Endodermal cell (in vitro differentiated cells): ENCODE measurements at regions not wholly inside any gene's neighbourhood (a gene's known extent, or its start where the extent isn't known, plus 50 kb on each side); places are given as distances from the start of the nearest gene placed in this dataset.
A peak's percentile ranks its signal among the peaks of the same experiment; 100 is the strongest.

Source experiments
- DNase-seq: peaks from one replicate; pipeline ENCODE4 v3.0.0-alpha.2; 2017
- H3K27ac ChIP-seq: 2 replicates; pipeline ENCODE4 v1.5.1; 2013; ENCODE audit warnings: mild to moderate bottlenecking, low read depth, low read length, moderate library complexity
- H3K27me3 ChIP-seq: 2 replicates; pipeline ENCODE4 v1.6.1; 2013; ENCODE audit warnings: mild to moderate bottlenecking, low read length, moderate library complexity; ENCODE audit not compliant: insufficient read depth, control insufficient read depth, poor library complexity, severe bottlenecking
- H3K36me3 ChIP-seq: 2 replicates; pipeline ENCODE4 v1.7.0; 2013; ENCODE audit warnings: mild to moderate bottlenecking, low read length, moderate library complexity; ENCODE audit not compliant: control insufficient read depth, insufficient read depth
- H3K4me1 ChIP-seq: one replicate; pipeline ENCODE4 v1.7.0; 2013; ENCODE audit warnings: low read length; ENCODE audit not compliant: control insufficient read depth, insufficient read depth
- H3K4me3 ChIP-seq: 2 replicates; pipeline ENCODE4 v1.5.1; 2013; ENCODE audit warnings: mild to moderate bottlenecking, low read length, moderate library complexity
- H3K9ac ChIP-seq: 2 replicates; pipeline ENCODE4 v1.6.1; 2013; ENCODE audit warnings: mild to moderate bottlenecking, low read length, moderate library complexity; ENCODE audit not compliant: poor library complexity, severe bottlenecking; ENCODE audit errors: extremely low read depth
- H3K9me3 ChIP-seq: 2 replicates; pipeline ENCODE4 v1.6.1; 2013; ENCODE audit warnings: mild to moderate bottlenecking, low read length, moderate library complexity; ENCODE audit not compliant: control insufficient read depth
- H3K27ac Mint-ChIP-seq: 2 replicates; pipeline ENCODE4 v1.8.0; 2020; ENCODE audit warnings: mixed read lengths
- H3K27me3 Mint-ChIP-seq: 2 replicates; pipeline ENCODE4 v1.8.0; 2021; ENCODE audit warnings: mild to moderate bottlenecking, mixed read lengths; ENCODE audit not compliant: insufficient read depth
- H3K36me3 Mint-ChIP-seq: 2 replicates; pipeline ENCODE4 v1.8.0; 2020; ENCODE audit warnings: low read depth, mixed read lengths
- H3K4me1 Mint-ChIP-seq: 2 replicates; pipeline ENCODE4 v1.8.0; 2020; ENCODE audit warnings: mixed read lengths
- H3K4me3 Mint-ChIP-seq: 2 replicates; pipeline ENCODE4 v1.8.0; 2020; ENCODE audit warnings: mild to moderate bottlenecking, moderate library complexity, mixed read lengths
- H3K9me3 Mint-ChIP-seq: 2 replicates; pipeline ENCODE4 v1.8.0; 2020; ENCODE audit warnings: mild to moderate bottlenecking, mixed read lengths
- CTCF ChIP-seq: fragments of 200-600 bp; sonication (generic); conservative IDR thresholded peaks from 2 replicates; pipeline ENCODE4 v1.5.0; 2021; ENCODE audit warnings: antibody characterized with exemption, mild to moderate bottlenecking
- WGBS, 2 experiments: methylation state at CpG; one replicate each; pipeline versions ENCODE4 v1.1.5 to v1.1.7; 2013; ENCODE audit warnings: missing lambda C conversion rate in 2 of 2, mixed read lengths in 1 of 2; ENCODE audit not compliant: insufficient coverage in 1 of 2, insufficient read length in 1 of 2; 5-methylcytosine and 5-hydroxymethylcytosine counted together

- H3K27me3 Mint-ChIP-seq = no peaks in the 10 kb centered on the region
- H3K36me3 Mint-ChIP-seq = peaks cover 2% of the 10 kb centered on the region
- H3K4me1 ChIP-seq = no peaks in the 10 kb centered on the region
- 94 to 96% methylated on average over 4 to 8 of the region's 8 CpGs for WGBS, 2 experiments
- H3K27ac ChIP-seq = no peak overlapping the region
- H3K27me3 ChIP-seq = no peaks in the 10 kb centered on the region
- no peak overlapping the region for H3K4me3 Mint-ChIP-seq
- peak overlapping the region; percentile 12 for H3K4me3 ChIP-seq
- H3K9ac ChIP-seq = no peak overlapping the region
- H3K9me3 Mint-ChIP-seq = peaks cover 48% of the 10 kb centered on the region
- peaks cover 10% of the 10 kb centered on the region for H3K4me1 Mint-ChIP-seq
- DNase-seq = no peak
- no peak for TF ChIP-seq CTCF
- peaks cover 80% of the 10 kb centered on the region for H3K9me3 ChIP-seq
- no peaks in the 10 kb centered on the region for H3K36me3 ChIP-seq
- H3K27ac Mint-ChIP-seq = no peak overlapping the region
Measured at GRCh38 chr22:47698906-47699305, 936.5 kb downstream of the TBC1D22A start.

DNA sequence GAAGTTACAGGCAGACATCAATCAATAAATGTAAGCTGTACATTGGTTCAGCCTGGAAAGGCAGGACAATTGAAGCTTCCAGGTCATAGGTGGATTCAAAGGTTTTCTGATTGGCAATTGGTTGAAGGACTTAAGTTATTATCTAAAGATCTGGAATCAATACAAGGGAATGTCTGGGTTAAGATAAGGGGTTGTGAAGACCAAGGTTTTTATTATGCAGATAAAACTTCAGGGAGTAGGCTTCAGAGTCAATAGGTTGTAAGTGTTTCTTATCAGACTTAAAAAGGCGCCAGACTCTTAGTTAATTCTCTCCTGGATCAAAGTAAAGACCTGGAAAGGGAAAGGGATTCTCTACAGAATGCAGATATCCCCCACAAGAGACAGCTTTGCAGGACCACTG is 935.4 kb downstream of the TBC1D22A start:
- H3K4me1 ChIP-seq = no peaks in the 10 kb centered on the region
- no peak overlapping the region for H3K9ac ChIP-seq
- H3K4me1 Mint-ChIP-seq = peaks cover 10% of the 10 kb centered on the region
- H3K27me3 Mint-ChIP-seq = peaks cover 3% of the 10 kb centered on the region
- 58% methylated on average over 1 of the region's 1 CpG; no CpG with 5 or more reads in 1 of the 2 experiments for WGBS, 2 experiments
- H3K36me3 Mint-ChIP-seq = peaks cover 2% of the 10 kb centered on the region
- no peak overlapping the region for H3K27ac ChIP-seq
- H3K36me3 ChIP-seq = no peaks in the 10 kb centered on the region
- TF ChIP-seq CTCF = no peak
- H3K9me3 Mint-ChIP-seq = peaks cover 46% of the 10 kb centered on the region
- H3K4me3 Mint-ChIP-seq = no peak overlapping the region
- DNase-seq = no peak
- no peak overlapping the region for H3K4me3 ChIP-seq
- peaks cover 82% of the 10 kb centered on the region for H3K9me3 ChIP-seq
- no peaks in the 10 kb centered on the region for H3K27me3 ChIP-seq
- peak overlapping the region; percentile 61 for H3K27ac Mint-ChIP-seq

GRCh38 chr22:47696776-47697175 is 934.3 kb downstream of the TBC1D22A start:
- WGBS, 2 experiments = 100% methylated on average over 2 of the region's 3 CpGs; no CpG with 5 or more reads in 1 of the 2 experiments
- Mint-ChIP-seq H3K4me1 (peaks cover 10% of the 10 kb centered on the region), H3K9me3 (peaks cover 45% of the 10 kb centered on the region)

More at GRCh38 chr22:47696776-47697175, 934.3 kb downstream of the TBC1D22A start:
- Mint-ChIP-seq H3K36me3 (peaks cover 2% of the 10 kb centered on the region), H3K4me3 (no peak overlapping the region), H3K27me3 (peaks cover 3% of the 10 kb centered on the region), H3K27ac (no peak overlapping the region)
- Histone ChIP-seq H3K4me3 (peak overlapping the region; percentile 64), H3K4me1 (no peaks in the 10 kb centered on the region), H3K36me3 (no peaks in the 10 kb centered on the region), H3K9ac (no peak overlapping the region), H3K27ac (no peak overlapping the region), H3K9me3 (peaks cover 82% of the 10 kb centered on the region), H3K27me3 (no peaks in the 10 kb centered on the region)
- TF ChIP-seq CTCF = no peak
- no peak for DNase-seq
